H9 (cell line): ENCODE measurements at regions not wholly inside any gene's neighbourhood (a gene's known extent, or its start where the extent isn't known, plus 50 kb on each side); places are given as distances from the start of the nearest gene placed in this dataset.

Experiments
- DNase-seq: peaks from one replicate; pipeline ENCODE4 v3.0.0-alpha.2; 2017
- H2AFZ ChIP-seq: one replicate; pipeline ENCODE4 v1.6.1; 2013; ENCODE audit warnings: mild to moderate bottlenecking, low read length, control low read depth, moderate library complexity
- H2AK5ac ChIP-seq: 2 replicates; pipeline ENCODE4 v1.6.1; 2013; ENCODE audit warnings: low read length, control low read depth, mixed read lengths; ENCODE audit not compliant: insufficient read length
- H2BK120ac ChIP-seq: one replicate; pipeline ENCODE4 v1.6.1; 2013; ENCODE audit warnings: low read depth, mild to moderate bottlenecking, low read length, control low read depth, inconsistent platforms; ENCODE audit not compliant: poor library complexity, severe bottlenecking
- H2BK12ac ChIP-seq: 2 replicates; pipeline ENCODE4 v1.6.1; 2013; ENCODE audit warnings: low read length, control low read depth, mixed read lengths, low read depth; ENCODE audit not compliant: insufficient read length
- H2BK15ac ChIP-seq: 2 replicates; pipeline ENCODE4 v1.6.1; 2013; ENCODE audit warnings: low read depth, low read length, control low read depth
- H2BK20ac ChIP-seq: one replicate; pipeline ENCODE4 v1.6.1; 2013; ENCODE audit warnings: low read depth, mild to moderate bottlenecking, low read length, control low read depth, inconsistent platforms; ENCODE audit not compliant: poor library complexity, severe bottlenecking
- H2BK5ac ChIP-seq: 2 replicates; pipeline ENCODE4 v1.6.1; 2013; ENCODE audit warnings: low read length, control low read depth, mixed read lengths; ENCODE audit not compliant: insufficient read length
- H3K14ac ChIP-seq: 2 replicates; pipeline ENCODE4 v1.6.1; 2013; ENCODE audit warnings: low read length, control low read depth; ENCODE audit not compliant: insufficient read depth
- H3K18ac ChIP-seq: 2 replicates; pipeline ENCODE4 v1.6.1; 2013; ENCODE audit warnings: low read depth, mild to moderate bottlenecking, mixed read lengths, low read length, control low read depth; ENCODE audit not compliant: insufficient read length
- H3K23ac ChIP-seq: 2 replicates; pipeline ENCODE4 v1.6.1; 2013; ENCODE audit warnings: low read length, control low read depth, mixed read lengths, low read depth; ENCODE audit not compliant: insufficient read length
- H3K23me2 ChIP-seq: 2 replicates; pipeline ENCODE4 v1.6.1; 2013; ENCODE audit warnings: low read depth, mild to moderate bottlenecking, mixed read lengths, low read length, control low read depth; ENCODE audit not compliant: insufficient read length, poor library complexity, severe bottlenecking
- H3K27ac ChIP-seq: 2 replicates; pipeline ENCODE4 v1.5.1; 2013; ENCODE audit warnings: low read length, control low read depth, mixed read lengths, low read depth; ENCODE audit not compliant: insufficient read length
- H3K27me3 ChIP-seq: 2 replicates; pipeline ENCODE4 v1.6.1; 2013; ENCODE audit warnings: low read length, control low read depth, inconsistent platforms; ENCODE audit not compliant: insufficient read depth
- H3K4ac ChIP-seq: 2 replicates; pipeline ENCODE4 v1.6.1; 2013; ENCODE audit warnings: low read depth, mild to moderate bottlenecking, control low read depth, inconsistent platforms, low read length, moderate library complexity
- H3K4me1 ChIP-seq: 2 replicates; pipeline ENCODE4 v1.6.1; 2013; ENCODE audit warnings: low read length, control low read depth, inconsistent platforms; ENCODE audit not compliant: insufficient read depth
- H3K4me2 ChIP-seq: 2 replicates; pipeline ENCODE4 v1.6.1; 2013; ENCODE audit warnings: low read length, control low read depth, mixed read lengths; ENCODE audit not compliant: insufficient read length, insufficient read depth
- H3K56ac ChIP-seq: 2 replicates; pipeline ENCODE4 v1.6.1; 2013; ENCODE audit warnings: low read depth, mild to moderate bottlenecking, mixed read lengths, low read length, control low read depth; ENCODE audit not compliant: insufficient read length
- H3K79me1 ChIP-seq: 2 replicates; pipeline ENCODE4 v1.6.1; 2013; ENCODE audit warnings: low read depth, mild to moderate bottlenecking, moderate library complexity, low read length, control low read depth, inconsistent platforms; ENCODE audit not compliant: insufficient read depth, poor library complexity, severe bottlenecking
- H3K79me2 ChIP-seq: 2 replicates; pipeline ENCODE4 v1.6.1; 2013; ENCODE audit warnings: low read length, control low read depth, inconsistent platforms; ENCODE audit not compliant: insufficient read depth
- H3K9ac ChIP-seq: 2 replicates; pipeline ENCODE4 v1.6.1; 2013; ENCODE audit warnings: low read length, control low read depth, mixed read lengths; ENCODE audit not compliant: insufficient read length; ENCODE audit errors: extremely low read depth
- H3K9me3 ChIP-seq: one replicate; pipeline ENCODE4 v1.6.1; 2013; ENCODE audit warnings: low read depth, low read length, inconsistent platforms; ENCODE audit not compliant: control insufficient read depth
- H3T11ph ChIP-seq: one replicate; pipeline ENCODE4 v1.6.1; 2013; ENCODE audit warnings: mild to moderate bottlenecking, low read length, control low read depth, inconsistent platforms
- H4K20me1 ChIP-seq: one replicate; pipeline ENCODE4 v1.6.1; 2013; ENCODE audit not compliant: control insufficient read depth, insufficient read length, insufficient read depth
- H4K5ac ChIP-seq: 2 replicates; pipeline ENCODE4 v1.6.1; 2013; ENCODE audit warnings: low read depth, mild to moderate bottlenecking, mixed read lengths, low read length, control low read depth; ENCODE audit not compliant: insufficient read length
- H4K8ac ChIP-seq: replicated peaks from 2 replicates; pipeline ENCODE4 v1.6.1; 2013; ENCODE audit warnings: low read length, control low read depth, mixed read lengths, low read depth; ENCODE audit not compliant: insufficient read length
- H4K91ac ChIP-seq: 2 replicates; pipeline ENCODE4 v1.6.1; 2013; ENCODE audit warnings: low read depth, mild to moderate bottlenecking, moderate library complexity, mixed read lengths, low read length, control low read depth; ENCODE audit not compliant: insufficient read length
- H3K27ac Mint-ChIP-seq, 3 experiments: 2 replicates in 2 of 3; 3 replicates in 1 of 3; pipeline ENCODE4 v1.8.0; 2020 to 2021; ENCODE audit warnings: mixed read lengths in 3 of 3, mild to moderate bottlenecking in 1 of 3, moderate library complexity in 1 of 3
- H3K27me3 Mint-ChIP-seq: 2 replicates; pipeline ENCODE4 v1.8.0; 2021; ENCODE audit warnings: low read depth, mild to moderate bottlenecking, moderate library complexity, mixed read lengths
- H3K36me3 Mint-ChIP-seq, 3 experiments: 2 replicates in 2 of 3; 3 replicates in 1 of 3; pipeline ENCODE4 v1.8.0; 2020 to 2021; ENCODE audit warnings: low read depth in 3 of 3, mixed read lengths in 3 of 3; ENCODE audit not compliant: insufficient read depth in 1 of 3
- H3K4me1 Mint-ChIP-seq, 2 experiments: 2 replicates each; pipeline ENCODE4 v1.8.0; 2020; ENCODE audit warnings: mixed read lengths in 2 of 2
- H3K4me3 Mint-ChIP-seq, 2 experiments: 2 replicates in 1 of 2; 3 replicates in 1 of 2; pipeline ENCODE4 v1.8.0; 2020 to 2021; ENCODE audit warnings: mild to moderate bottlenecking in 2 of 2, mixed read lengths in 2 of 2, moderate library complexity in 1 of 2
- H3K9me3 Mint-ChIP-seq, 2 experiments: 2 replicates in 1 of 2; 3 replicates in 1 of 2; pipeline ENCODE4 v1.8.0; 2020; ENCODE audit warnings: mild to moderate bottlenecking in 2 of 2, mixed read lengths in 2 of 2, moderate library complexity in 1 of 2
- WGBS: extraction: QIAGEN DNeasy Blood & Tissue Kit; methylation state at CpG from one replicate; pipeline ENCODE4 v1.1.7; 2013; ENCODE audit warnings: missing lambda C conversion rate, low lambda C conversion rate, mixed read lengths; ENCODE audit not compliant: insufficient read length; ENCODE audit errors: extremely low coverage; 5-methylcytosine and 5-hydroxymethylcytosine counted together
- TF ChIP-seq, protein P1 (sequence below): fragments of 200-600 bp; sonication (generic); conservative IDR thresholded peaks from 3 replicates; pipeline ENCODE4 v1.8.0; 2021; ENCODE audit warnings: antibody characterized with exemption, mild to moderate bottlenecking

DNA sequence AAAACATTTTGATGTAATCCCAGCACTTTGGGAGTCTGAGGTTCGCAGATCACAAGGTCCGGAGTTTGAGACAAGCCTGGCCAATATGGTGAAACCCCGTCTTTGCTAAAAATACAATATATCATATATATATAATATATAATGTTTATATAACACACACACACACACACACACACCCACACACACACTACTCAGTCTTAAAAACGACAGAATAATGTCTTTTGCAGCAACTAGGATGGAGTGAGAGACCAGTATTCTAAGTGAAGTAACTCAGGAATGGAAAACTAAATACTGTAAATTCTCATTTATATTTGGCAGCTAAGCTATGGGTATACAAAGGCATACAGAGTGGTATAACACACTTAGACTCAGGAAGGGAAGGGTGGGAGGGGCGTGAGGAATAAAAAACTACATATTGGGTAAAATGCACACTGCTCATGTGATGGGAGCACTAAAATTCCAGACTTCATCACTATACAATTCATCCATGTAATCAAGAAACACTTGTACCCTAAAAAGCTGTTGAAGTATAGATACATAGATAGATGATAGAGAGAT, 231.2 kb upstream of the SEMA3A start:
- TF ChIP-seq, protein P1, sequence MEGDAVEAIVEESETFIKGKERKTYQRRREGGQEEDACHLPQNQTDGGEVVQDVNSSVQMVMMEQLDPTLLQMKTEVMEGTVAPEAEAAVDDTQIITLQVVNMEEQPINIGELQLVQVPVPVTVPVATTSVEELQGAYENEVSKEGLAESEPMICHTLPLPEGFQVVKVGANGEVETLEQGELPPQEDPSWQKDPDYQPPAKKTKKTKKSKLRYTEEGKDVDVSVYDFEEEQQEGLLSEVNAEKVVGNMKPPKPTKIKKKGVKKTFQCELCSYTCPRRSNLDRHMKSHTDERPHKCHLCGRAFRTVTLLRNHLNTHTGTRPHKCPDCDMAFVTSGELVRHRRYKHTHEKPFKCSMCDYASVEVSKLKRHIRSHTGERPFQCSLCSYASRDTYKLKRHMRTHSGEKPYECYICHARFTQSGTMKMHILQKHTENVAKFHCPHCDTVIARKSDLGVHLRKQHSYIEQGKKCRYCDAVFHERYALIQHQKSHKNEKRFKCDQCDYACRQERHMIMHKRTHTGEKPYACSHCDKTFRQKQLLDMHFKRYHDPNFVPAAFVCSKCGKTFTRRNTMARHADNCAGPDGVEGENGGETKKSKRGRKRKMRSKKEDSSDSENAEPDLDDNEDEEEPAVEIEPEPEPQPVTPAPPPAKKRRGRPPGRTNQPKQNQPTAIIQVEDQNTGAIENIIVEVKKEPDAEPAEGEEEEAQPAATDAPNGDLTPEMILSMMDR, result no peak
- no peak overlapping the region for H3T11ph ChIP-seq
- no peak overlapping the region for H2BK120ac ChIP-seq
- H2BK12ac ChIP-seq, result no peak overlapping the region
- no peak overlapping the region for H2BK5ac ChIP-seq
- H3K23ac ChIP-seq, result no peak overlapping the region
- no peak overlapping the region for H2BK15ac ChIP-seq
- no peak overlapping the region for H3K56ac ChIP-seq
- no peak overlapping the region for H3K14ac ChIP-seq
- peaks cover 7 to 8% of the 10 kb centered on the region in 2 experiments; a peak in 4 of 5 replicates for H3K9me3 Mint-ChIP-seq
- no peaks in the 10 kb centered on the region for H3K9me3 ChIP-seq
- H3K79me1 ChIP-seq, result no peaks in the 10 kb centered on the region
- no peak overlapping the region for H2BK20ac ChIP-seq
- H4K20me1 ChIP-seq, result no peaks in the 10 kb centered on the region
- no peak overlapping the region for H4K8ac ChIP-seq
- no peaks in the 10 kb centered on the region for H3K79me2 ChIP-seq
- no peaks in the 10 kb centered on the region for H3K4me1 ChIP-seq
- H3K36me3 Mint-ChIP-seq, result peaks cover 1 to 13% (median 2%) of the 10 kb centered on the region in 3 experiments; a peak in 4 of 7 replicates
- no peak overlapping the region for H3K18ac ChIP-seq
- H2AK5ac ChIP-seq, result no peak overlapping the region
- H3K4me3 Mint-ChIP-seq, result no peak overlapping the region
- DNase-seq, result no peak
- no peak overlapping the region for H2AFZ ChIP-seq
- no peak overlapping the region for H3K27ac Mint-ChIP-seq
- H3K4me1 Mint-ChIP-seq, result no peaks in the 10 kb centered on the region
- no peak overlapping the region for H4K91ac ChIP-seq
- H3K27ac ChIP-seq, result no peak overlapping the region
- no peak overlapping the region for H3K9ac ChIP-seq
- WGBS, result no CpG with 5 or more reads among the region's 5 CpGs
- H3K27me3 Mint-ChIP-seq, result no peaks in the 10 kb centered on the region
- H3K23me2 ChIP-seq, result no peaks in the 10 kb centered on the region
- no peak overlapping the region for H3K4me2 ChIP-seq
- no peak overlapping the region for H4K5ac ChIP-seq
- no peak overlapping the region for H3K4ac ChIP-seq
- H3K27me3 ChIP-seq, result no peaks in the 10 kb centered on the region
